ENCODE measurements at regions not wholly inside any gene's neighbourhood (a gene's known extent, or its start where the extent isn't known, plus 50 kb on each side); places are given as distances from the start of the nearest gene placed in this dataset.

DNA sequence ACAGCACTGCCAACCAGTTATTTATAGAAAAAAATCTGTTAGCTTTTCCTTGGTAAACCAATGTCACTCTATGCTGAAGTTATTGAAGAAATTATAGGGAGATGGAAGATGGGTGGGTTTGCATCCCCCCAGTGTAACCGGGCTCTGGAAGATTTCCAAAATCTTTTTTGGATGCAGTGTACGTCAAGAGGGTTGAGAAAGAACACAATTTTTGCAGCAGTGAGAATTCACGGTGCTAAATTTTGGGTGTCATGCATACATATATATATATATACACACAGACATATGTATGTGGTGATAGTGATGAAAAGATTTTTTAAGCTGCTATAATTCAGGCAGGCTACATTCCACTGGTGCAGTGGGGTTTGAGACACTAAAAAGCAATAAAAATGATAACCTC, 91.4 kb upstream of the MAGI3 start:
- no peak for TF ChIP-seq CTCF (IDR thresholded peaks at IDR 0.05)
- TF ChIP-seq POLR2A (IDR thresholded peaks at IDR 0.05): no peak

Measured in upper lobe of left lung (tissue), 4 donors.